ENCODE measurements at regions not wholly inside any gene's neighbourhood (a gene's known extent, or its start where the extent isn't known, plus 50 kb on each side); places are given as distances from the start of the nearest gene placed in this dataset.

- H3K36me3 ChIP-seq (replicated peaks in 1 of 2; ENCODE audit: control insufficient read depth in 1 of 2, insufficient read depth in 2 of 2, low read length in 2 of 2): no peaks in the 10 kb centered on the region
- intact Hi-C loops (cut with micrococcal nuclease): no loop called here
- TF ChIP-seq CTCF (IDR thresholded peaks at IDR 0.05): no peak
- H3K4me3 ChIP-seq (replicated peaks in 1 of 3; ENCODE audit: low read depth in 2 of 3, low read length in 3 of 3): no peak overlapping the region
- Mint-ChIP-seq H3K4me1 (no peaks in the 10 kb centered on the region), H3K36me3 (no peaks in the 10 kb centered on the region), H3K4me3 (no peak overlapping the region), H3K27ac (no peak overlapping the region), H3K9me3 (peaks cover 0 to 6% (median 0%) of the 10 kb centered on the region in 7 donors), H3K27me3 (ENCODE audit: low read depth in 3 of 3) (no peaks in the 10 kb centered on the region)
- H3K27me3 ChIP-seq (ENCODE audit: control insufficient read depth in 2 of 2, insufficient read depth in 2 of 2, low read length in 2 of 2): no peaks in the 10 kb centered on the region
- H3K4me2 ChIP-seq (replicated peaks; ENCODE audit: extremely low read depth, low read length, poor library complexity, severe bottlenecking): no peak overlapping the region
- no peak overlapping the region for H3K27ac ChIP-seq (ENCODE audit: low read depth in 1 of 2, low read length in 2 of 2)
- H3K9me3 ChIP-seq (replicated peaks in 1 of 2; ENCODE audit: control insufficient read depth in 1 of 2, insufficient read depth in 1 of 2, low read length in 2 of 2): no peaks in the 10 kb centered on the region
- H4K20me1 ChIP-seq (ENCODE audit: insufficient read depth, low read length): no peaks in the 10 kb centered on the region
- H2AFZ ChIP-seq (ENCODE audit: insufficient read depth, low read depth, low read length, poor library complexity, severe bottlenecking): no peak overlapping the region
- DNase-seq: no peak
- H3K79me2 ChIP-seq (ENCODE audit: insufficient read depth, low read length): no peaks in the 10 kb centered on the region
- H3K4me1 ChIP-seq (ENCODE audit: control insufficient read depth in 1 of 2, insufficient read depth in 2 of 2, low read length in 2 of 2): no peaks in the 10 kb centered on the region
- H3K9ac ChIP-seq (ENCODE audit: insufficient read depth, low read length, poor library complexity, severe bottlenecking): no peak overlapping the region
These were observed 139.1 kb upstream of the ZC3H11B start for GRCh38 chr1:219751870-219752507.

- intact Hi-C loops (cut with micrococcal nuclease): no loop called here
- no peaks in the 10 kb centered on the region for H3K36me3 Mint-ChIP-seq
- H3K4me1 Mint-ChIP-seq: no peaks in the 10 kb centered on the region
- no peak for DNase-seq
- H3K79me2 ChIP-seq (ENCODE audit: insufficient read depth, low read length): no peaks in the 10 kb centered on the region
- no peak overlapping the region for H3K4me3 ChIP-seq (replicated peaks in 1 of 3; ENCODE audit: low read depth in 2 of 3, low read length in 3 of 3)
- no peaks in the 10 kb centered on the region for H3K9me3 ChIP-seq (replicated peaks in 1 of 2; ENCODE audit: control insufficient read depth in 1 of 2, insufficient read depth in 1 of 2, low read length in 2 of 2)
- H3K4me2 ChIP-seq (replicated peaks; ENCODE audit: extremely low read depth, low read length, poor library complexity, severe bottlenecking): no peak overlapping the region
- no peak overlapping the region for H2AFZ ChIP-seq (ENCODE audit: insufficient read depth, low read depth, low read length, poor library complexity, severe bottlenecking)
- no peak overlapping the region for H3K27ac ChIP-seq (ENCODE audit: low read depth in 1 of 2, low read length in 2 of 2)
- H3K9ac ChIP-seq (ENCODE audit: insufficient read depth, low read length, poor library complexity, severe bottlenecking): no peak overlapping the region
- no peak for TF ChIP-seq CTCF (IDR thresholded peaks at IDR 0.05)
- no peak overlapping the region for H3K27ac Mint-ChIP-seq
- WGBS (ENCODE audit: insufficient coverage): no CpG with 5 or more reads among the region's 2 CpGs
- H3K9me3 Mint-ChIP-seq: peaks cover 0 to 4% (median 0%) of the 10 kb centered on the region in 7 donors
- no peak overlapping the region for H3K4me3 Mint-ChIP-seq
- no peaks in the 10 kb centered on the region for H4K20me1 ChIP-seq (ENCODE audit: insufficient read depth, low read length)
- no peaks in the 10 kb centered on the region for H3K27me3 ChIP-seq (ENCODE audit: control insufficient read depth in 2 of 2, insufficient read depth in 2 of 2, low read length in 2 of 2)
- no peaks in the 10 kb centered on the region for H3K27me3 Mint-ChIP-seq (ENCODE audit: low read depth in 3 of 3)
- H3K36me3 ChIP-seq (replicated peaks in 1 of 2; ENCODE audit: control insufficient read depth in 1 of 2, insufficient read depth in 2 of 2, low read length in 2 of 2): no peaks in the 10 kb centered on the region
- H3K4me1 ChIP-seq (ENCODE audit: control insufficient read depth in 1 of 2, insufficient read depth in 2 of 2, low read length in 2 of 2): no peaks in the 10 kb centered on the region
These were observed 136.5 kb upstream of the ZC3H11B start for GRCh38 chr1:219749370-219749769.
